GM19099 (cell line): ENCODE measurements at regions not wholly inside any gene's neighbourhood (a gene's known extent, or its start where the extent isn't known, plus 50 kb on each side); places are given as distances from the start of the nearest gene placed in this dataset.

Experiments
- POLR2A ChIP-seq: IDR thresholded peaks from 3 replicates; pipeline ENCODE4 v1.6.1; 2011; ENCODE audit warnings: low read depth; ENCODE audit not compliant: insufficient read length; ENCODE audit errors: extremely low read depth

DNA sequence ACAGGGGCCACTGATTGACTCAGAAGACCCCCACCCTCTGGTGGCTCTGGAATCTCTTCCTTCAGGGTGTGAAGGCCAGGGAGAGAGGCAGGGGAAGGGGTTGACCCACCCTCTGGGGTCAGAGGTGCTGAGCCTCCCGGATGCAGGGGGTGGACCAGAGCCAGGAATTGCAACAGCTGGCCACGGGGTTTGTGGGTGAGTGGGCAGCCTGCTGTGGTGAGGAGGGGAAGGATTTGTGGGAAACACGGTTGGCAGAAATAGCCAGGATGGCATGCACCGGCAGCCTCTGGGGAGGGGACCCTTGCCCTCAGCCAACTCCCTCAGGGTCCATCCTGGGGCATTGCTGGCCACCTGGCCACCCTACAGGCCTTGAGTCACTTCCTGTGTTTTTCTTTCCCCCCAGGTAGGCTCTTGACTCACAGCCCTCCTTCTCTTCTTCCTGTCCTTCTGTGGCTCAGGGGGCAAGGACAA, 92.8 kb downstream of the MRPL14 start:
- TF ChIP-seq POLR2A, result no peak

DNA sequence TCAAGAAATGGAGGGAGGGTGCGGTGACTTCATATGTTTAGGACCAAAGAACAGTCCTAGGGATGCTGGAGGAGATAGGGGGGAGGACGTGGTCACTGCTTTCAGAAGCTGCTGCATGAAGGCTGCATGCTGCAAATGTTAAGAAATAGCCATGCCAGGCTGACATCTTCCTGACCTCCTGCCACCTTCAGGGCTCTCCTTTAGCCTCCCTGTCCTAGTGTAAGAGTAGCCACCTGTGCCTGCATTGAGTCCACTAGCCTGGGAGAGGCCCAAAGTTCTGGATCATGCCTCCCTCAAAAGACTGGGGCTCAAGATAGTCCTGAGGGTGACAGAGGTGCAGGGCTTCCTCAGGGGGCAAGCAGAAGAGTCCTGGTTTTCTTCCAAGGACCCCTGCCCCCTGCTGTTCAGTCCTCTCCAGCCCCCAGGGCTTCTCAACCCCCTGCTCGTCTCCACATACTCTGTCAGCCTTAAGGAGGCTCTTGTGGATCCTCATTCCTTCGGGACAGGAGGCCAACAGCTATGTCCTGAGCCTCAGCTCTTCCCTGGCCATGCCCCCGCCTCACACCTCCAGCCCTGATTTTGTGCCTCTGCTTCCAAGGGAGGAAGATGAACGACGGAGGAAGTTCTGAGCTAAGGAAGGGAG, 96.3 kb downstream of the MRPL14 start:
- no peak for TF ChIP-seq POLR2A

DNA sequence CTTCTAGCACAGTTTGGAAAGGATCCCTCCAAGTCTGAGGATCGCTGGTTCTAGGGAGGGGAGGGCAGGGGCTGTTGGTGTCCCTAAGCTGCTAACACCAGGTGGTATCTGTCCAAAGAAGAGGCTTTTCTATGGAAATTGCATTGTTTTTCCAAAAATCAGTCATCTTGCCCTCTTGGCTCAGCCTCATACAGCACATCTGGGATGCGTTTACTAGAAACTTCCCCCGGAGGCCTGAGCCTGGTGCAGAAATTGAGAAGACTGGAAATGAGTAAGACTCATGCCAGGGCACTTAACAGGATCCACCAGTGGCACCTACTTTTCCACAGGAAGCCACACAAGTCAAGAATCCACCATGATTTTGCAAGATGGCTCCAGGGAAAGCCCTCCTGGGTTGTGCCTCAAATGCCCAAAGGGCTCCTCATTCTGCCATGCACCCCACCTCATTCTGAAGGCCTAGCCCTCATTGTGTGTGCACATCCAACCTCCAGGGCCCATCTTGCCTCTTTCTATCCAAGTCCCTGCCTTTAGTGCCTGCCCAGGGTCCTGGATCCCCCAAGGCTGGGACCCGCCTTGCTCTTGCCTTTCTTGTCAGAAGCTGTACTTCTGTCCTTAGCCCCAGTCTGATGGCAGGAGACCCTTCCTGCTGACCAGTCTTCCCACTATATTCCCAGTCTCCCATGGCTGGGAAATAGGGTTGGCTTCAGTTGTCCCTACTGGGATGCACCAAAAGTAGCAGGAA, 97.6 kb downstream of the MRPL14 start:
- TF ChIP-seq POLR2A, result no peak

DNA sequence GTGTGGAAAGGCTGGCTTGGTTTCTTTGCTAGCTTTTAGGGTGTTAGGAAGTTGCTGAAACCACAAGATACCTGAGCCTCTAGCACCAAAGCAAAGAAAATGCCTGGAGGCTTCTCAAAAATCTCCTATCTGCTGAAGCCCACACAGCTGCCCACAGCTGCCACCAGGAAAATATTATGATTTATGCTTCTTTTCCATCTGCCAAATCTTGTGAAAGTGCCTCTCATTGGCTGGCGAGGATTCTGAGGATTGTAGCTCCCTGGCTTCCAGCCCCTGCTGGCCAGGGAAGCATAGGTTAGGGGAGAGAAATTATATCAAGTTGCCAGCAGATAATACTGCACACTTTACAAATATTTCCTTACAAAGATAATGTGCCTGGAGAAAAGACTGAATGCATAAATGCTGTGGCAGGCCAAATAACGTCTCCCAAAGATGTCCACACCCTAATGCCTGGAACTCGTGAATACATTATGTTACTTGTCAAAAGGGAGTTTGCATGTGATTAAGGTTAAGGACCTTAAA, 98.4 kb downstream of the MRPL14 start:
- TF ChIP-seq POLR2A, result no peak

DNA sequence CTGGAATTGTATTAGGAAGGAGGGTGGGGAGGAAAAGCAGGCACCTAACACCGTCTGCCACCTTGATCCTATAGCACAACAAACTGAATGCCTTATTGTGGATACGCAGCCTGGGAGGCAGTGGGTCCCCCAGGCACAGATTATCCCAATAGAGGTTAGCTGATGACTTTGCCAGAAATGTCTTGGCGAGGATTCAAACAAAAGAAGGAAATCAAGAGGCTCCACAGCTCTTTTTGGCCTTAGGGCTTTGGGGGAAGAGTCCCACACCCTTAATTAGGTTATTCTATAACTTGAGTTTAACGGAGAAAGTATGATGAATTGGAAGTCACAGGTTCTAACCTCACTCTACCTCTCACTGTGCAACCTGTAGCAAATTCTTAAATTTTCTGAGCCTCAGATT, 102.0 kb downstream of the MRPL14 start:
- TF ChIP-seq POLR2A, result no peak

DNA sequence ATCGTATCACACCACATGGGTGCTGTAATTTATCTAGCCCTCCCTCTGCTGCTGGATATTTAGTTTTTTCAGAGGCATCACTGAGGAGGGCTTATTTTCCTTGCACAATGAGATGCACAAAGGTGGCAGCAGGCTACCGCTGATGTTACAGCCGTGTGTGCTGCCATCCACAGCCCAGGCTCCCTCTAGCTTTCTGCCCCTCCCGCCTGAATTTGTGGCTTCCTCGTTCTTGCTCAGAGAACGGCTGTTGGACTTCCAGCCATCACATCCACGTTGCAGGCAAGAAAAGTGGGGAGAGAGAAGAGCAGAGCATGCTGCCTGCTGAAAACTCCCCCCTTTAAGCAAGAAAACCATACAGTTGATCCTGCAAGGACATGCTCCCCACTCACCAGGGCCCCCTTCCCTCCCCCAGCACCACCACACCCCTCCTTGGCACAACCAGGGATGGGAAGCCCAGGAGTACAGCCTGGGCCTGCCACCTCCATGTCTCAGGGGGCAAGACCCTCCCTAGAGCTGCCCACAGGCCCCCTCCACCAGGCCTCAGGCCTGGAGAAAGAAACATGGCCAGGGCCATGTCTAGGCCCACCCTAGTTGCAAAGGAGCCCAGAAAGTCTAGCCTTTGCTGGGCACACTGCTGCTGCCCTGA, 102.6 kb downstream of the MRPL14 start:
- TF ChIP-seq POLR2A, result no peak

DNA sequence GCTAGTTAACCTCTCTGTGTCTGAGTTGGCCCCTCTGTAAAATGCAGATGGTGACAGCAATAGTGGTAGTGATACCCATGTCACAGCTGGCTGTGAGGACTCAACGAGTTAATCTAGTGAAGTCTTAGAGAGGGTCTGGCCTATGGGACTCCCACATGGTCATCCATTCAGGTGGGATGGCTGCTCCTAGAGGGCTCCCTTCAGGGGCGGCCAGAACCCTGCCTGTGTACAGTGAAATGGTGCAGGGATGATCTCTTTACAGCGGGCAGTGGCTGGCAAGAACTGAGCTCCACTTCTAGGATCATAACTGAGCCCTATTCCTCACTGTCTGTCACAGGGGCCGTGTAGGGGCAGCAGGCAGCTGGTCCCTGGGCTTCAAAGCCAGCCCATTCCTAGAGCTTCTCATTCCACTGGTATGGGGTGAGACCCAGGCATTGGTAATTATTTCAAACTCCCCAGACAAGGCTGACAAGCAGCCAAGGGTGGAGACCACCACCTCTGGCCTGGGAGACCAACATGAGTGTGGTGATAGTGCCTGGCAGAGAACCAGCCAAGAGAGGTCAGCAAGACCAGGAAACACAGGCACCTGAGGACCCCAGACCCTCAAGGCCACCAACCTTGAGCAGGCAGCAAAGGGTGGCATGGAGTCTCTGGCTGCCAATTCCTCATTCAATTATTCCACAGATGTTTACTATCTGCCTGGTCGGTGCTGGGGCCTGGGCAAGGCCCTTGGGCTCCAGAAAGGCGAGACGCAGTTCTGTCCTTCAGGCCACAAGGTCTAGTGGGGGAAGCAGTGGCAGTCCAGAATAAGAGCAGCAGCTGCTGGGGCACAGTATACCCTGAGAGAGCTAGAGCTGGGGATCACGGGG, 103.4 kb downstream of the MRPL14 start:
- TF ChIP-seq POLR2A, result no peak

DNA sequence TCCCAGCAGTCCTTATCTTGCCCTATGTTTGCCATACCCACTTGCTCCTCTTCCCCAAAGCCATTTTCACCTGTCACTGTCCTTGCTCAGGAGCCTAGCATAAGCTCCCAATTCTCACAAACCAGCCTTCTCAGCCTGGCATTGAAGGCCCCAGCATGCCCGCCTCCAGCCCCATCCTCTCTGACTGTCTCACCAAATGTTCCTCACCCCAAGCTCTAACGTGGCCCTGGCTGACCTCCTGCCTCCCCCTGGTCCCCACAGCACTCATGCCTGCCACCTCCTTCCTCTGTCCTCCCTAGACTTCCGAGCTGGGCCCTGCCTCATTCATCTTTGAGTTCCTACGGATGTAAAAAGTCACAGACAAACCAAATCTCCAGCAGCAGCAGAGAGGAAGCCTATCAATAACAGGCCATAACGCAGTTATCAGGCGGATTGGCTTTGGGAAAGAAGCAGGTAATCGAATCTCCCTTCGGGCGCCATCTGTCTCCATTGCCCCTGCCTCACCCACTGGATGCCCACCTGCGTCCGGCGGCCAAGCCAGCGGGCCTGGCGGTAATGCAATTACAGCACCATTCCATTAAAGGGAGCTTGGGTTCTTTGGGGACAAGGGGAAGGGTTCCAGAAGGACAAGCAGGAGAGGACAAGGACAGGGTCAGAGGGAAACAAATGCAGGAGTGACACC, 104.4 kb downstream of the MRPL14 start:
- TF ChIP-seq POLR2A, result no peak

DNA sequence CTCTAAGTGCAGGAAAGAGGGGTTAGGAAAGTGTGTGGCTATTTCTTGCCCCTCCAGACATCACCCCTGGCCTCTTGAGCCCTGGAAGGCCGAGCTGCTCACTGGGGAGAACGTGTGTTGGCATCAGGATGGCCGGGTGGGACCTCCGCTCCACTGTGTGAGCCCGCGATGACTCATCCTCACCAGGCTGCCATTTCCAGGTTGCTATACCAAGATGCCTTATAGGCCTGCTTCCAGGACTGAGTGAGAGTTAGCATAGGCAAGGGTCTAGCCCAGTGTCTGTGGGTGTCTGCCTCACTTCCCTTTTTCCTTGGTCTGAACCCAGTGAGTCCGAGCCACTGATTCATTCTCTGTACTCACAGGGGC, 105.0 kb downstream of the MRPL14 start:
- TF ChIP-seq POLR2A, result no peak

DNA sequence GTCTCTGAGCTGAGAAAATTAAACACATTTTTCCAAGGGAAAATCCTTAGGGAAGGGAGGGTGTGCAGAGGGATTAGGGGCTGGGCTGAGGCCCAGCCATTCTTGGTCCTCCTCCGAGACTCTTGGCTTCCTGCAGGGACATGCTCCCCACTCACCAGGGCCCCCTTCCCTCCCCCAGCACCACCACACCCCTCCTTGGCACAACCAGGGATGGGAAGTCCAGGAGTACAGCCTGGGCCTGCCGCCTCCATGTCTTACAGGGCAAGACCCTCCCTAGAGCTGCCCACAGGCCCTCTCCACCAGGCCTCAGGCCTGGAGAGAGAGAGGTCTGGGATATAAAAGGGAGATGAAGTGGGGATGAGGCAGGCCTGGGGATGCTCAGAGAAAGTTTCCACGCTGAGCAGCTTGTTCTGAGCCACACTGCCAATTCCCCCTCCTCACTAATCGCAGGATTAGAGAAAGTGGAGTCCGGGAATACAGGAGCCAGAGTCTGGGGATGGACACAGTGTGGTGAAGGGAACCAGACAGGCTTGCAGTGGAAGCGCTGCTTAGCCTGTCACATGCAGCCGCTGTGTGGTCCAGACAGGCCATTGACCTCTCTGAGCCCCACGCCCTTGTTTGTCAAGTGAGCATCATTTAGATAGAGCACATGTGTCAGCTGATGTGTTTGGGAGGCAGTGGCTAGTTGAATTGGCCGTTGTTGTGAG, 105.5 kb downstream of the MRPL14 start:
- no peak for TF ChIP-seq POLR2A

DNA sequence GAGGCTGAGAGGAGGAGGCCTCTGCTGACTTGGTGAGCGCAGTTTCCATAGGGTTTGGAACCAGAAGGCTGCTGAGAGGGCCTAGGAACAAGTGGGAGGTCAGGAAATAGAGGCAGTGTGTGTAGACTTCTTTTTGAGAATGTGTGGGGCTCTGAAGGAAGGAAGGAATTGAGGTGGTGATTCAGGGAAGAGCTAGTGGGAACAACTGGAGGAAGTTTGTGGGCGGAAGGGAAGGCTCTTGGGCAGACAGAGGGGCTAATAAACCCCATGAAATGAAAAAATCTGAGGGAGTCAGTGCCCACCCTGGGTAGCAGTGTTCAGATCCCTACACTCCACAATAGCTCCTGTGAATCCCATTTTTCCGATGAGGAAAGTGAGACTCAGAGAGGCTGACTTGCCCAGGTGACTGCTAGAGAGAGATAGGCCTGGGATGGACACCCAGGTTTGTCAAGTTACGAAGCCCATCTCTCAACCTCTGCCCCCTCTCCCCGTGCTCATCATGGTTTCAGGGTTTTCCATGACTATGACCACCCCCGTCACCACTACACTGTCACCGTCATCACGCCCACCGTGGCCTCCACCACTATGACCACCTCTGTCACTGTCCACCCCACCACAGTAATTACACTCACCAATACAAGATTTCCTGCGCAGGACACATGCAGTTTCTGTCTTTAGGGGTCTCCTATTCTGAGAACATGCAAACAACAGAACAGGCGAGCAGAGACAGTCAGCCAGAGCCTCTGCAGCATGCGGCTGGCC, 106.4 kb downstream of the MRPL14 start:
- TF ChIP-seq POLR2A, result no peak

DNA sequence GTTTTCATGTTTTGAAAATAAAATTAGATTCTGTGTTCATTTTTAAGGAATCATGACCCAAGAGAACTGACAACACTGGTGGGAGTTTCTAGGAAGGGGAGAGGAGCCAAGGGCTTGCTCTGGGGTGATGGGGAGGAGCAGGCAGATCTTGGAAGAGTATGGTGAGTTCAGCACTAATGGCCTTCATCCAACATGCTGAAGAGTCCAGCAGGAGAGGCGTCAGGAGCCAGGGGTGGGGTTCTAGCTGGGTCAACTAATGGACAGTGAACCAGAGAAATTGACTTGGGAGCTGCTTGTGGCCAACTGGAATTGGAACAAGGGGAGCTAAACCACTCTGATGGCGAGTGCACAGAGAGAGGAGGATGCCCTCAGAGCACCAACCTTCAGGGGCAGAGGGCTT, 107.1 kb downstream of the MRPL14 start:
- no peak for TF ChIP-seq POLR2A
